H9 (cell line): ENCODE measurements at regions not wholly inside any gene's neighbourhood (a gene's known extent, or its start where the extent isn't known, plus 50 kb on each side); places are given as distances from the start of the nearest gene placed in this dataset.

Source experiments
- DNase-seq: peaks from one replicate; pipeline ENCODE4 v3.0.0-alpha.2; 2017
- H2AFZ ChIP-seq: one replicate; pipeline ENCODE4 v1.6.1; 2013; ENCODE audit warnings: mild to moderate bottlenecking, low read length, control low read depth, moderate library complexity
- H2AK5ac ChIP-seq: 2 replicates; pipeline ENCODE4 v1.6.1; 2013; ENCODE audit warnings: low read length, control low read depth, mixed read lengths; ENCODE audit not compliant: insufficient read length
- H2BK120ac ChIP-seq: one replicate; pipeline ENCODE4 v1.6.1; 2013; ENCODE audit warnings: low read depth, mild to moderate bottlenecking, low read length, control low read depth, inconsistent platforms; ENCODE audit not compliant: poor library complexity, severe bottlenecking
- H2BK12ac ChIP-seq: 2 replicates; pipeline ENCODE4 v1.6.1; 2013; ENCODE audit warnings: low read length, control low read depth, mixed read lengths, low read depth; ENCODE audit not compliant: insufficient read length
- H2BK15ac ChIP-seq: 2 replicates; pipeline ENCODE4 v1.6.1; 2013; ENCODE audit warnings: low read depth, low read length, control low read depth
- H2BK20ac ChIP-seq: one replicate; pipeline ENCODE4 v1.6.1; 2013; ENCODE audit warnings: low read depth, mild to moderate bottlenecking, low read length, control low read depth, inconsistent platforms; ENCODE audit not compliant: poor library complexity, severe bottlenecking
- H2BK5ac ChIP-seq: 2 replicates; pipeline ENCODE4 v1.6.1; 2013; ENCODE audit warnings: low read length, control low read depth, mixed read lengths; ENCODE audit not compliant: insufficient read length
- H3K14ac ChIP-seq: 2 replicates; pipeline ENCODE4 v1.6.1; 2013; ENCODE audit warnings: low read length, control low read depth; ENCODE audit not compliant: insufficient read depth
- H3K18ac ChIP-seq: 2 replicates; pipeline ENCODE4 v1.6.1; 2013; ENCODE audit warnings: low read depth, mild to moderate bottlenecking, mixed read lengths, low read length, control low read depth; ENCODE audit not compliant: insufficient read length
- H3K23ac ChIP-seq: 2 replicates; pipeline ENCODE4 v1.6.1; 2013; ENCODE audit warnings: low read length, control low read depth, mixed read lengths, low read depth; ENCODE audit not compliant: insufficient read length
- H3K23me2 ChIP-seq: 2 replicates; pipeline ENCODE4 v1.6.1; 2013; ENCODE audit warnings: low read depth, mild to moderate bottlenecking, mixed read lengths, low read length, control low read depth; ENCODE audit not compliant: insufficient read length, poor library complexity, severe bottlenecking
- H3K27ac ChIP-seq: 2 replicates; pipeline ENCODE4 v1.5.1; 2013; ENCODE audit warnings: low read length, control low read depth, mixed read lengths, low read depth; ENCODE audit not compliant: insufficient read length
- H3K27me3 ChIP-seq: 2 replicates; pipeline ENCODE4 v1.6.1; 2013; ENCODE audit warnings: low read length, control low read depth, inconsistent platforms; ENCODE audit not compliant: insufficient read depth
- H3K4ac ChIP-seq: 2 replicates; pipeline ENCODE4 v1.6.1; 2013; ENCODE audit warnings: low read depth, mild to moderate bottlenecking, control low read depth, inconsistent platforms, low read length, moderate library complexity
- H3K4me1 ChIP-seq: 2 replicates; pipeline ENCODE4 v1.6.1; 2013; ENCODE audit warnings: low read length, control low read depth, inconsistent platforms; ENCODE audit not compliant: insufficient read depth
- H3K4me2 ChIP-seq: 2 replicates; pipeline ENCODE4 v1.6.1; 2013; ENCODE audit warnings: low read length, control low read depth, mixed read lengths; ENCODE audit not compliant: insufficient read length, insufficient read depth
- H3K56ac ChIP-seq: 2 replicates; pipeline ENCODE4 v1.6.1; 2013; ENCODE audit warnings: low read depth, mild to moderate bottlenecking, mixed read lengths, low read length, control low read depth; ENCODE audit not compliant: insufficient read length
- H3K79me1 ChIP-seq: 2 replicates; pipeline ENCODE4 v1.6.1; 2013; ENCODE audit warnings: low read depth, mild to moderate bottlenecking, moderate library complexity, low read length, control low read depth, inconsistent platforms; ENCODE audit not compliant: insufficient read depth, poor library complexity, severe bottlenecking
- H3K79me2 ChIP-seq: 2 replicates; pipeline ENCODE4 v1.6.1; 2013; ENCODE audit warnings: low read length, control low read depth, inconsistent platforms; ENCODE audit not compliant: insufficient read depth
- H3K9ac ChIP-seq: 2 replicates; pipeline ENCODE4 v1.6.1; 2013; ENCODE audit warnings: low read length, control low read depth, mixed read lengths; ENCODE audit not compliant: insufficient read length; ENCODE audit errors: extremely low read depth
- H3K9me3 ChIP-seq: one replicate; pipeline ENCODE4 v1.6.1; 2013; ENCODE audit warnings: low read depth, low read length, inconsistent platforms; ENCODE audit not compliant: control insufficient read depth
- H3T11ph ChIP-seq: one replicate; pipeline ENCODE4 v1.6.1; 2013; ENCODE audit warnings: mild to moderate bottlenecking, low read length, control low read depth, inconsistent platforms
- H4K20me1 ChIP-seq: one replicate; pipeline ENCODE4 v1.6.1; 2013; ENCODE audit not compliant: control insufficient read depth, insufficient read length, insufficient read depth
- H4K5ac ChIP-seq: 2 replicates; pipeline ENCODE4 v1.6.1; 2013; ENCODE audit warnings: low read depth, mild to moderate bottlenecking, mixed read lengths, low read length, control low read depth; ENCODE audit not compliant: insufficient read length
- H4K8ac ChIP-seq: replicated peaks from 2 replicates; pipeline ENCODE4 v1.6.1; 2013; ENCODE audit warnings: low read length, control low read depth, mixed read lengths, low read depth; ENCODE audit not compliant: insufficient read length
- H4K91ac ChIP-seq: 2 replicates; pipeline ENCODE4 v1.6.1; 2013; ENCODE audit warnings: low read depth, mild to moderate bottlenecking, moderate library complexity, mixed read lengths, low read length, control low read depth; ENCODE audit not compliant: insufficient read length
- H3K27ac Mint-ChIP-seq, 3 experiments: 2 replicates in 2 of 3; 3 replicates in 1 of 3; pipeline ENCODE4 v1.8.0; 2020 to 2021; ENCODE audit warnings: mixed read lengths in 3 of 3, mild to moderate bottlenecking in 1 of 3, moderate library complexity in 1 of 3
- H3K27me3 Mint-ChIP-seq: 2 replicates; pipeline ENCODE4 v1.8.0; 2021; ENCODE audit warnings: low read depth, mild to moderate bottlenecking, moderate library complexity, mixed read lengths
- H3K36me3 Mint-ChIP-seq, 3 experiments: 2 replicates in 2 of 3; 3 replicates in 1 of 3; pipeline ENCODE4 v1.8.0; 2020 to 2021; ENCODE audit warnings: low read depth in 3 of 3, mixed read lengths in 3 of 3; ENCODE audit not compliant: insufficient read depth in 1 of 3
- H3K4me1 Mint-ChIP-seq, 2 experiments: 2 replicates each; pipeline ENCODE4 v1.8.0; 2020; ENCODE audit warnings: mixed read lengths in 2 of 2
- H3K4me3 Mint-ChIP-seq, 2 experiments: 2 replicates in 1 of 2; 3 replicates in 1 of 2; pipeline ENCODE4 v1.8.0; 2020 to 2021; ENCODE audit warnings: mild to moderate bottlenecking in 2 of 2, mixed read lengths in 2 of 2, moderate library complexity in 1 of 2
- H3K9me3 Mint-ChIP-seq, 2 experiments: 2 replicates in 1 of 2; 3 replicates in 1 of 2; pipeline ENCODE4 v1.8.0; 2020; ENCODE audit warnings: mild to moderate bottlenecking in 2 of 2, mixed read lengths in 2 of 2, moderate library complexity in 1 of 2
- CTCF ChIP-seq: fragments of 200-600 bp; sonication (generic); conservative IDR thresholded peaks from 3 replicates; pipeline ENCODE4 v1.8.0; 2021; ENCODE audit warnings: antibody characterized with exemption, mild to moderate bottlenecking
- WGBS: extraction: QIAGEN DNeasy Blood & Tissue Kit; methylation state at CpG from one replicate; pipeline ENCODE4 v1.1.7; 2013; ENCODE audit warnings: missing lambda C conversion rate, low lambda C conversion rate, mixed read lengths; ENCODE audit not compliant: insufficient read length; ENCODE audit errors: extremely low coverage; 5-methylcytosine and 5-hydroxymethylcytosine counted together

- H3K9me3 Mint-ChIP-seq = peaks cover under 1 to 2% of the 10 kb centered on the region in 2 experiments; a peak in 2 of 5 replicates
- H2BK20ac ChIP-seq = no peak overlapping the region
- no peak overlapping the region for H3K23ac ChIP-seq
- no peak overlapping the region for H4K8ac ChIP-seq
- no peak overlapping the region for H2BK15ac ChIP-seq
- DNase-seq = no peak
- no peaks in the 10 kb centered on the region for H3K79me2 ChIP-seq
- no peak overlapping the region for H3T11ph ChIP-seq
- H4K20me1 ChIP-seq = no peaks in the 10 kb centered on the region
- H3K27me3 ChIP-seq = no peaks in the 10 kb centered on the region
- H3K4me3 Mint-ChIP-seq = no peak overlapping the region
- no peak overlapping the region for H2BK5ac ChIP-seq
- no peak overlapping the region for H4K91ac ChIP-seq
- peaks cover 8 to 16% of the 10 kb centered on the region in 2 experiments for H3K4me1 Mint-ChIP-seq
- no peaks in the 10 kb centered on the region for H3K9me3 ChIP-seq
- no peak overlapping the region for H3K4ac ChIP-seq
- H3K23me2 ChIP-seq = no peaks in the 10 kb centered on the region
- H3K14ac ChIP-seq = no peak overlapping the region
- H3K27me3 Mint-ChIP-seq = peaks cover 4% of the 10 kb centered on the region
- TF ChIP-seq CTCF = no peak
- H2AK5ac ChIP-seq = no peak overlapping the region
- no peak overlapping the region for H3K9ac ChIP-seq
- H2AFZ ChIP-seq = no peak overlapping the region
- no peak overlapping the region for H3K18ac ChIP-seq
- WGBS = no CpG with 5 or more reads among the region's 7 CpGs
- no peak overlapping the region for H2BK12ac ChIP-seq
- H3K36me3 Mint-ChIP-seq = peaks cover 0 to 2% (median 0%) of the 10 kb centered on the region in 3 experiments; a peak in 1 of 7 replicates
- no peak overlapping the region for H3K56ac ChIP-seq
- H2BK120ac ChIP-seq = no peak overlapping the region
- H3K27ac ChIP-seq = no peak overlapping the region
- H3K4me2 ChIP-seq = no peak overlapping the region
- no peaks in the 10 kb centered on the region for H3K4me1 ChIP-seq
- H3K27ac Mint-ChIP-seq = no peak overlapping the region
- H3K79me1 ChIP-seq = no peaks in the 10 kb centered on the region
- no peak overlapping the region for H4K5ac ChIP-seq
Measured at GRCh38 chr22:48097723-48098122, 1335.3 kb downstream of the TBC1D22A start.
